ENCODE measurements at regions not wholly inside any gene's neighbourhood (a gene's known extent, or its start where the extent isn't known, plus 50 kb on each side); places are given as distances from the start of the nearest gene placed in this dataset.

DNA sequence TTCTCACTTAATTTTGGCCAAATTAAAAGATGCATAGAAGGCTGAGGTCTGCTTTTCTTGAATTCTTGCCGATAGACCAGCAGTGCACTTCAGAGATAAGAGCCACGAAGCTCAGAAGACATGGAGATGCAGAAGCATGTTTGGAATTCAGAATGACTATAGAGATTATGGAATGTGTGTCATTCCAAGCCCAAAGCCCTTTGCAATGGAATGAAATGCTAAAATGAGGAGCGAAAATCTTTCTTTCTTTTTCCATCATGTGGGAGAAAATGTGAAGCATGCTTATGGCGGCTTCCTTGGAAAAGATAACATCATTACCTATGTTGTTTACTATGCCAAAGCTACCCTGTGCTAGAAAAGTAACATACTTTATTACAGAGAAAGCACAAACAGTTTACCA is 257.0 kb upstream of the RNF32 start:
- TF ChIP-seq, protein P1, sequence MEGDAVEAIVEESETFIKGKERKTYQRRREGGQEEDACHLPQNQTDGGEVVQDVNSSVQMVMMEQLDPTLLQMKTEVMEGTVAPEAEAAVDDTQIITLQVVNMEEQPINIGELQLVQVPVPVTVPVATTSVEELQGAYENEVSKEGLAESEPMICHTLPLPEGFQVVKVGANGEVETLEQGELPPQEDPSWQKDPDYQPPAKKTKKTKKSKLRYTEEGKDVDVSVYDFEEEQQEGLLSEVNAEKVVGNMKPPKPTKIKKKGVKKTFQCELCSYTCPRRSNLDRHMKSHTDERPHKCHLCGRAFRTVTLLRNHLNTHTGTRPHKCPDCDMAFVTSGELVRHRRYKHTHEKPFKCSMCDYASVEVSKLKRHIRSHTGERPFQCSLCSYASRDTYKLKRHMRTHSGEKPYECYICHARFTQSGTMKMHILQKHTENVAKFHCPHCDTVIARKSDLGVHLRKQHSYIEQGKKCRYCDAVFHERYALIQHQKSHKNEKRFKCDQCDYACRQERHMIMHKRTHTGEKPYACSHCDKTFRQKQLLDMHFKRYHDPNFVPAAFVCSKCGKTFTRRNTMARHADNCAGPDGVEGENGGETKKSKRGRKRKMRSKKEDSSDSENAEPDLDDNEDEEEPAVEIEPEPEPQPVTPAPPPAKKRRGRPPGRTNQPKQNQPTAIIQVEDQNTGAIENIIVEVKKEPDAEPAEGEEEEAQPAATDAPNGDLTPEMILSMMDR (conservative IDR thresholded peaks at IDR 0.05; ENCODE audit: low read depth, low read length), result no peak
- TF ChIP-seq EZH2 (IDR thresholded peaks at IDR 0.05; ENCODE audit: borderline replicate concordance, low read depth, low read length, poor library complexity, severe bottlenecking), result no peak
